ENCODE measurements at regions not wholly inside any gene's neighbourhood (a gene's known extent, or its start where the extent isn't known, plus 50 kb on each side); places are given as distances from the start of the nearest gene placed in this dataset.

GRCh38 chr5:10914741-10915480 lies 153.9 kb upstream of the DAP start:
- TF ChIP-seq EZH2 (IDR thresholded peaks at IDR 0.05; ENCODE audit: borderline replicate concordance, insufficient read depth, low read depth, low read length, poor library complexity, severe bottlenecking) (no peak), CTCF (IDR thresholded peaks at IDR 0.05) (no peak)
